IMR-90 (cell line): ENCODE measurements at regions not wholly inside any gene's neighbourhood (a gene's known extent, or its start where the extent isn't known, plus 50 kb on each side); places are given as distances from the start of the nearest gene placed in this dataset.

Experiments
- BHLHE40 ChIP-seq: fragments of 150-350 bp; IDR thresholded peaks from 2 replicates; pipeline ENCODE4 v1.6.1; 2016; ENCODE audit warnings: mild to moderate bottlenecking, low read depth, low read length
- CHD1 ChIP-seq: IDR thresholded peaks from 2 replicates; pipeline ENCODE4 v1.6.1; 2012; ENCODE audit warnings: low read depth, low read length, improper control_type of control experiment
- MAZ ChIP-seq: IDR thresholded peaks from 2 replicates; pipeline ENCODE4 v1.6.1; 2012; ENCODE audit warnings: low read depth, mild to moderate bottlenecking, low read length, improper control_type of control experiment, moderate library complexity, borderline replicate concordance
- MXI1 ChIP-seq: IDR thresholded peaks from 2 replicates; pipeline ENCODE4 v1.6.1; 2012; ENCODE audit warnings: low read depth, mild to moderate bottlenecking, low read length, moderate library complexity, borderline replicate concordance
- POLR2A ChIP-seq: IDR thresholded peaks from 2 replicates; pipeline ENCODE4 v1.6.1; 2012; ENCODE audit warnings: mild to moderate bottlenecking, low read depth, low read length
- RAD21 ChIP-seq: IDR thresholded peaks from 2 replicates; pipeline ENCODE4 v1.6.1; 2012; ENCODE audit warnings: low read length, improper control_type of control experiment
- RFX5 ChIP-seq: IDR thresholded peaks from 2 replicates; pipeline ENCODE4 v1.8.0; 2012; ENCODE audit warnings: low read depth, mild to moderate bottlenecking, low read length, moderate library complexity
- SMC3 ChIP-seq: fragments of 150-350 bp; IDR thresholded peaks from 2 replicates; pipeline ENCODE4 v1.6.1; 2016; ENCODE audit warnings: low read depth, mild to moderate bottlenecking, antibody characterized with exemption, low read length, moderate library complexity
- TF ChIP-seq, protein P1 (sequence below): conservative IDR thresholded peaks from 2 replicates; pipeline ENCODE4 v1.5.1; 2012; ENCODE audit warnings: mild to moderate bottlenecking, low read depth, low read length, improper control_type of control experiment

DNA sequence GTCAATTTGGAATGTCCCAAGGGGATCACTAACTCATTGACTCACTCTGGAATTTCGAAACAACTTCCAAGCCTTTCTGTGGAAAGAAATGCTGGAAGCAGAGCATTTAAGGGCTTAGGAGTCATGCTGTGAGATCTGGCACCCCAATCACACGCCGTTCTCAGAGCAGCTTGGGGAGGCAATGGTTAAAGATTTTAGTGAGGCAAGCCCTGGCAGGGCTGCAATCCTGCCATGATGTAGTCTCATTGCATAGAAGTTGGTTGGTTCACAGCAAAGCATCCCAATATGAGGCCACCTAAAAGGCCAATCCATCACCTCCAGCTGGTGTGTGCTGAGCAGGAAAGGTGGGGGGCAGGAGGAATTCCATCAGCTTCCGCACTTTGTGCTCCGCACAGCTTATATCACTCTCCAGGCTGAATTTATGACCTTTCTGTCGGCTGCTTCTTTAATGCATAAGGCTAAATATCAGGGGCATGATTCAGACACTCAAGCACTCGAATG, 1043.9 kb upstream of the POU3F3 start:
- TF ChIP-seq, protein P1, sequence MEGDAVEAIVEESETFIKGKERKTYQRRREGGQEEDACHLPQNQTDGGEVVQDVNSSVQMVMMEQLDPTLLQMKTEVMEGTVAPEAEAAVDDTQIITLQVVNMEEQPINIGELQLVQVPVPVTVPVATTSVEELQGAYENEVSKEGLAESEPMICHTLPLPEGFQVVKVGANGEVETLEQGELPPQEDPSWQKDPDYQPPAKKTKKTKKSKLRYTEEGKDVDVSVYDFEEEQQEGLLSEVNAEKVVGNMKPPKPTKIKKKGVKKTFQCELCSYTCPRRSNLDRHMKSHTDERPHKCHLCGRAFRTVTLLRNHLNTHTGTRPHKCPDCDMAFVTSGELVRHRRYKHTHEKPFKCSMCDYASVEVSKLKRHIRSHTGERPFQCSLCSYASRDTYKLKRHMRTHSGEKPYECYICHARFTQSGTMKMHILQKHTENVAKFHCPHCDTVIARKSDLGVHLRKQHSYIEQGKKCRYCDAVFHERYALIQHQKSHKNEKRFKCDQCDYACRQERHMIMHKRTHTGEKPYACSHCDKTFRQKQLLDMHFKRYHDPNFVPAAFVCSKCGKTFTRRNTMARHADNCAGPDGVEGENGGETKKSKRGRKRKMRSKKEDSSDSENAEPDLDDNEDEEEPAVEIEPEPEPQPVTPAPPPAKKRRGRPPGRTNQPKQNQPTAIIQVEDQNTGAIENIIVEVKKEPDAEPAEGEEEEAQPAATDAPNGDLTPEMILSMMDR: no peak
- no peak for TF ChIP-seq RAD21
- no peak for TF ChIP-seq POLR2A
- TF ChIP-seq SMC3: no peak
- TF ChIP-seq RFX5: no peak
- no peak for TF ChIP-seq MXI1
- TF ChIP-seq BHLHE40: no peak
- no peak for TF ChIP-seq CHD1
- TF ChIP-seq MAZ: no peak
